Epidermal melanocyte (primary cell): ENCODE measurements at regions not wholly inside any gene's neighbourhood (a gene's known extent, or its start where the extent isn't known, plus 50 kb on each side); places are given as distances from the start of the nearest gene placed in this dataset.
A peak's percentile ranks its signal among the peaks of the same experiment; 100 is the strongest.
"Not testable (repeated sequence)": the region's sequence is repeated elsewhere in the genome, so short reads cannot be mapped to it uniquely, and the experiment has no call there.

Source experiments
- DNase-seq: peaks from one replicate; pipeline ENCODE4 v3.0.0; 2011; ENCODE audit warnings: low spot score; ENCODE audit not compliant: insufficient read length

DNA sequence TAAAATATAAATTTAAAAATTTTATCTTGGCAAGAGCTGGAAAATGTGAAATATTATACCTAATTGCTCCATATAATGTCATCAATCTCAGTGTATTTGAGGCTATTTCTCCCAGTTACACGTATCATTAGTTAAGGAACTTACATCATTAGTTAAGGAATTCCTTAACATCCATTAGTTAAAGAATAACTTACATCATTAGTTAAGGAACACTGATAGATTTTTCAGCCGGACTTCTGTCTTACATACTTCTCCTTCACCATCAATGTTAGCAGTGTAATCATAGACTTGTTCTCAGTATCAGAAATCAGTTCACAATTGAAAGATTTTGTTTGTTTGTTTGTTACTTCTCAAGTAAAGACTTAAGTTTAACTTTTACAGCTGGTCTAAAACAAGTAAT, 524.4 kb upstream of the CHD1 start:
- no peak for DNase-seq

DNA sequence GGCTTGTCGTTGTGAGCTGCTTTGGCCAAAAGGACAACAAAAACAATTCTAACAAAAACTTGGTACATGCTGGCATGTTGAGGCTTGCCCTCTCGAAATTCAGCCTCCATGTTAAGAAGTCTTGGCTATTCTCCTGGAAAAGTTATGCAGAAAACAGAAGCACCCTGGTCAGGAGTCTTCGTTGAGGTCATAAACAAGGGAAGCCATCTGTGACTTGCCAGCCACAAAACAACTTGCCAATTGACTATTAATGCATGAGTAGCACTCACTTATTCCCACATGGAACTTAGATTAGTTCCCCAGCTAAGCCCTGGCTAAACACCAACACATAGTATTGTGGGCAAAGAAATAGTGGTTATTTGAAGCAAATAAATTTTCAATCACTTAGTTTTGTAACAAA, 521.0 kb upstream of the CHD1 start:
- peak; percentile 15 for DNase-seq

DNA sequence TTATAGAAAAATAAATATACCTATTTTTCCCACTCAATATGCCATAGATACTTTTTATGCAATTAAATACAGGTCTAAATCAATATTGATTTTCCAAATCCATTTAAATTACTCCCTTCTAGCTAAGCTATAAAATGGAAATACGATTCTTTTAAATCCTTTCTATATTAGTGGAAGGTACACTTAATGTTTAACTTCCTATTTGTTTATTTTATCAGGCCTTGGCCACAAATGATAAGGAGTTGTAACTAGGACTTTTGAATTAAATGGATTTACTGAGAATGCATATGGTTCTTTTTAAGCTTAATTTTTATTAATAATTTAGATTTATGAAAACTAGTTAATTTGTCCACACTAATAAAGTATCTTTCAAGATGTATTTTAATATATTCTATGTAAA, 517.0 kb upstream of the CHD1 start:
- no peak for DNase-seq

DNA sequence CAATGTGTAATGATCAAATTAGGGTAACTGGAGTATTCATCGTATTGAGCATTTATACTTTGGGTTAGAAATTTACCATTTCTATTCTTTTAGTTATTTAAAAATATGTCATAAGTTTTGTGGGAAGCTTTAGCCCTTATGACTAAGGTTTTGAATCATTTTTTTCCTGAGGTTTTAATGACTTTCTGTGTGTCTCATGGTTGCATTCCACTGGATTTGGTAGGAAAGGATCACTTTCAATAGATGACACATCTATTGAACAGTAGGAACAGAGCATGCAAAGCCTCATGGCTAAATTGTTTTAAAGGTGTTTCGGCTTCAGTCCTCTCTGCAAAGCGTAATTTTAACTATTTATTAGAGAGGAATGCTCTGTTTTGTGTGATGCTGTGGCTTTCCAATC, 512.4 kb upstream of the CHD1 start:
- DNase-seq: no peak

DNA sequence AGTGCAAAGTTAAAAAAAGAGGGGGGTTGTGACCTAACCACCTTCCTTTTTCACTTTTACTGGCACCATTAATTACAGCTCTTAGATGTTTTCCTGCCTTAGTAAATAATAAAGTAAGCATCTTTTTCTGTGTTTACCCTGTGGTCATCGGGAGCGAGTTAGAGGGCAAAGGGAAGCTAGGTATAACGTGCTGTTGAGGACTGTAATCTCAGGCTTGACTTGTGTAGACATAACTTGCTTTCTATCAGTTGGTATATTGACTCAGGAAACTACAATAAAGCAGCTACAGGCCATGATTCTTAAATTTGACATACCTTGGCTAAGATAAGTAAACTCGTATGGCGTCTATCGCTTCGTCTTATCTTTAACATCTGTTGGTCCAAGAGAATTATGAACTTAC, 509.8 kb upstream of the CHD1 start:
- DNase-seq: no peak

DNA sequence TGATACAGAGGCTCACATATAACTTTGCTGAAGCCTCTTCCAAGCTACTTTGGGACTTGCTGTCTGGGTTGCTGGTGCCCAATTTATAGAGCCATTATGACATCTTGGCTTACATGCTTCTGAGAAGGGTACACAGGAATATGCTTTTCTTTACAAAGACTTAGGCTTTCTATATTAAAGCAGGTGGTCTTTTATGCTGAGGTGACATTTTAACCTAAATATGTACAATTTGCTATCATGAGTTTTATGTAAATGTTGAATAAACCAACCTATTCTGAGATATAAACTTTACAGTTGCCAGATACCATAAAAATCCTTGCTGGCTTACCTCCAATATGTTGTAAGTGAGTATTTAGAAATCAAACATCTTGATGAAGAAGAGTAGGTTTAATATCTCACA, 509.2 kb upstream of the CHD1 start:
- no peak for DNase-seq

DNA sequence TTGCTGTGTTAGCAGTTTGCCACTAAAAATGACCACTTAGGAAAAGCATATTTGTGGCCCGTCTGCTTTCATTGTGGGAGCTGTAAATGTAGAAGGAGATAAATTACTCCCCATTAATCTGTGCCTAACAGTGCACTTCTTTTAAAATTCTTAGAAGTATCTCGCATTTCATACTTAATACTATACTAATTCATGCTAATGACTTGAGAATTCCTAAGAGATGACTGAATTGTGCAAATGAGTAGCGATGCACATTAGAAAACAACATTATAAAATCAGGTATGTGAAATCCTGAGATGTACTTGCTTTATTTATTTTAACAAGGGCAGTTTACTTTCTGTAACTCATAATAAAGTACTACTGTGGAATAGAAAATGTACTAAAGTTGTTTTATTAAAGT, 494.6 kb upstream of the CHD1 start:
- not testable (repeated sequence) for DNase-seq

DNA sequence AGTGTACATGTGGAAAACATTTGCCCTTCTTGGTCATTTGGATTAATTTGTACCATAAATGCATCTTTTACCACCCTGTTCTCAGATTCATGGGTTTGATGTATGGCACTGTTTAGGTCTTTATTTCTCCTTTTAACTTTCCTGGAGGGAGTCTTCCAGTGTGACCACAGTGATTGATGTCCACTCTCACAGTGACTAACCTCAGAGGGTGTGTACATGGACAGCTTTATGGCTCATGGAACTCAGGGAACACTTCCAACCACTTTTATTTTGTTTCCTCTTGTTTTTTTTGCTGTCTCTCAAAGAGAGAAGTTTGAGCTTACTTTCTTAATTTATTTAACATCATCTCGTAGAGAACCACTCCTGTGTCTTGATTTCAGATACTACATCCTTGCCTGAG, 489.8 kb upstream of the CHD1 start:
- DNase-seq: not testable (repeated sequence)

DNA sequence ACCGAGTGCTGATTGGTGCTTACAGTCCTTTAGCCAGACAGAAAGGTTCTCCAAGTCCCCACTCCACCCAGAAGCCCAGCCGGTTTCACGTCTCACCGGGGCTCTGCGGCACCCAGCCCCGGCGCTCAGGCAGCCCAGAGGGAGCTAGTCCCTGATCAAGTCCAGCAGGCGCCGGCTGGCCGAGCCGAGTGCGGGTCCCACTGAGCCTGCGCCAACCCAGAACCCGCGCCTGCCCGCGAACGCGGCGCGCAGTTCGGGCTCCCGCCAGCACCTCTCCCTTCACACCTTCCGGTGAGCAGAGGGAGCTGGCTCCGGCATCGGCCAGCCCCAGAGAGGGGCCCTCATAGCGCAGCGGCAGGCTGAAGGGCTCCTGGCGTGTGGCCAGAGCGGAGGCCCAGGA, 481.6 kb upstream of the CHD1 start:
- not testable (repeated sequence) for DNase-seq

DNA sequence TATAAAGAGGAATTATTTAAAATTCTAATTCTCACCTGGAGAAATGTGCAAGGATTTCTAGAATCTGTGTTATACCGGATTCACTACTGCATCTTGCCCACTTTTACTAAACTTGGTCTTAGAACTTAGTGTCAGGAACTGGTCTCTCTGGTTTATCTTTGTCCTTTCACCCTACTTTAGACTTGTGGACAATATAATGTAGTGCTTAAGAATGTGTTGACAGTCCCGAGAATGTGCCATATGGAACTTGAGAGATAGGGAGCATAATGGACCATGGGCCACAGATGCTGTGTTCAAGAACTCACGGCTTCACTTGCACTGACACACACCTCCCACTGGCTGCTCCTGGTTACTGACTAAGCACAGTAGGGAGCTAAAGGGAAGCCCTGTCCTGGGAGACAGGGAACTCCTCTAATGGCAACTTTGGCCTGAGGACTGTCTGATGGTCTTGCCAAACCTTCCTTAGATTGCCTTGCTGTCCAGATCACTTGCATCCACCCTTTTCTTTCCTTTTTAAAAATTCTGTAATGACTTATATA, 476.0 kb upstream of the CHD1 start:
- DNase-seq: not testable (repeated sequence)

DNA sequence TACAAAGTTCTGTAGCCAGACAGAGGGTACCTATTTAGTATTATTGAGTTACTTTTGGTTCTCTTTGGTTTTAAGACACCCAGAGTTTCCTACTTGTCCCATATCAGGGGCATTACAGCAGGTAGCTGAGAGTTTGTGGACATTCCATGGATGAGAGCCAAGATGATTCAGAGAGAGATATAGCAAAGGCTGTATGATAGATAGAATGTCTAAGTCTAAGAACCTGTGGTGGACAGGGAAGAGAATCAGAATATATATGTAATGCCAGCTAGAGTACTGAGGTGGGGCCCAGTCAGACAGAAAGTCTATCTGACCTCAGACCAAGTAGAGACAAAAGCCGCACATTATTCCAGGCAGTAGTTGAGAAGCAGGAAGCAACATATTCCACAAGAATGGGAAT, 471.8 kb upstream of the CHD1 start:
- DNase-seq: not testable (repeated sequence)

DNA sequence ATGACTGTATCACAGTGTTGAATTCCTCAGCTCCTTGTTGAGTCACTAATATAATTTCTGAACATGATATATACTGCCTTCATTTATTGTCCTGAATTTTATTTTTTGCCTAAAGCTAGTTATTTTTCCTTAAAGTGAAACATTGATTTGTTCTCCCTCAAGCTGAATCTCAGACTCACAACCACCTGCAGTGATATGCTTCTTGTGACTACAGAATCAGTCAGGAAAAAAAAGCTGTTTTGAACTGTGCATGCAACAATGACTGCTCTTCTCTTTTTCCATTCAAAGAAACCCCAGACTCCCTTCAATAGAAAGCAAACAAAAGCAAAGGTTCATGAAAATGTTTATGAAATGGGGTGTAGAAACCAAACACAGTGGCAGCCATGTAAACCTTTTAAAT, 470.2 kb upstream of the CHD1 start:
- no peak for DNase-seq

DNA sequence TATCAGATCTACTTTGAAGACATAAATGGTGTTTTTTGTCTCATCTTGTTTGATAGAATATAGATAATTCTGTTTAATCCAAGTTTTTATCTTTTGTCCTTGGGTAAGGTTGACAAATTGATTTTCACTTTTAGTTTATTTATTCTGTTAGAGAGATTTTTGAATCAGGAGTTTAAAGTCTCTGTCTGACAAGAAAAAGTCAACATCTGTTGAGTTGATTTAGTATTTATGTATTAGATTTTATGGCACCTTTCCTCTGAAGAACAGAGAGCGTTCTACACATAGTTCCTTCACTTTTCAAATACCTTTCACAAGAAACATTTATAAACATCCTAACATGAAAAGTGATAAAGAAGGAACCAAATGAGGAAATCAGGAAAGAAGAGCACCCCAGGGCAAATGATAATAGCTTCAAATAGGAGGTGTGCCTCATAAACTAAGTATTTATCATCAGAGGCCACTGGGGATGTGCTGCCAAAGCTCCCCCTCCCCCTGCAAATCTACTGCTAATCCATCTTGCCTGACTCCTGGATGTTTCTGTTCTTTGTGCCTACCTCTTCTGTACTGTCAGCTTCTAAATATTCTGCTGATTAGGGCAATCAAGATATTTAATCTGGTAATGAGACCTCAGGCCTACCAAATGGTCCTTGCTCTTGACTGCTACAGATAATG, 457.7 kb upstream of the CHD1 start:
- DNase-seq: no peak

DNA sequence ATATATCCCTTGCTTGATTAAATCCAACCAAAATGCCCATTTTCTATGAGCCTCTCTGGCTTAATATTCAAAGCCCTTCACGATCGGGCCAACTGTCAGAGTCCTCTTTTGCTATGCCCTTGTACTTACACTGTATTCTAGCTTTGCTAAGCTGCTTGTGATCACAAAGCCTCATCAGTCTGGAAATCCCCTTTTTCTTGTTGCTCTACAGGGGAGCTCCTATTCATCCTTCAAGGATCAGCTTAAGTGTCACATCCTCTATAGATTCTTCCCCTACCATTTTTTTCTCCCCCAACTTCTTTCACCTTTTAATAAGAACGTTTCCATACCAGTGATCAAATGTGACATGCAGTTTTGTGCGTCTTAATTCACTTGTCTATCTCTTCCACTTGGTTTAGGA, 450.4 kb upstream of the CHD1 start:
- no peak for DNase-seq

DNA sequence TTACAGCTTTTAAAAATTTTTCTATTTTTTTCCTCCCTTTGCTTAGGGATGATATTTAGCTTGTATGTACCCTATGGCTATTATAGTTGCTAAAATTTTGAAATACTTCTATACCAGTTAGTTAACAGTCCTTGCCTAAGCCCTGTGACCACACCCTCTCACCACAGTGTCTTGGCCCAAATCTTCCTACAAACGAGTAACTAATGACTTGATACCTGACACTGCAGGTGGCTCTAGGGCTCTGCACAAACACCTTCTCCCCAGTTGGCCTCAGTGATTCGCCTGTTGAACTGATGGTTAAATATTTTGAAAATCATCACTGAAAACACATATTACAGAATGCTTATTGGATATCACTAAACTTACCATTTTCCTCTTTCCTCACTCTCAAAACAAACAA, 449.6 kb upstream of the CHD1 start:
- no peak for DNase-seq

DNA sequence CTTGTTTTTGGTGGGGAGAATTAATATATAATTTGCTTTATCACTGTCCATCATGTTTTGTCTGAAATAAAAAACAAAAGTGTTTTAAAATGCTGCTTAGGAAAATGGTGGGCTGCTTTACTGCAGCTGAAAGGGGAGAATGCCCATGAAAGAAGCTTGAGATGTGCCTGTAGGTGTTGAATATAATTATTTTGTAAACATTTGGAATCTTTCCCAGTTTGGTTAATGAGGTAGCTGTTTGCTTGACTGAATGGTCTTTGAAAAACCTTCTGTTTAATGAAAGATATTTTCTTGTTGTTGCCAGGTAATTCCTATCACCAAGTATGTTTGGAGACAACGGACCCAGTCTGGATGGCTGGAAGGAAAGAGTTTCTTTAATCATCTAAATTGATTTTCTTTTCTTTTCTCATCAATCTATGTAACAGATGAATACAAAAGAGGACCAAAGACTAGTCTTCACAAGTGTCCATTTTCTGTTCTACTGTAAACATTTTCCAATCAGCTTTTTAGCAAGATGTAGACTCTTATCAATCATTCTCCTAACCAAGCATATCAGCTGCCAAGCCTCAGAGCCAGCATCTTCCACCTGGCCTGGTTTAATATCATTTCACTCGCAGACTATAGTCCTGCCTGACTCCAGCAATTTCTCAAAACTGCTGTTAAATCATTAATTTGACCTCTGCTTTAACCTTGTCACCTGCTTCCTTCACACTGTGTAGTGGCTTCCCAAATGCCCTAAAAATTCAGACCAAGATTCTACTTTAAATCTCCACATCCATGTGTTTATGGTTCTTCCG, 441.2 kb upstream of the CHD1 start:
- no peak for DNase-seq

DNA sequence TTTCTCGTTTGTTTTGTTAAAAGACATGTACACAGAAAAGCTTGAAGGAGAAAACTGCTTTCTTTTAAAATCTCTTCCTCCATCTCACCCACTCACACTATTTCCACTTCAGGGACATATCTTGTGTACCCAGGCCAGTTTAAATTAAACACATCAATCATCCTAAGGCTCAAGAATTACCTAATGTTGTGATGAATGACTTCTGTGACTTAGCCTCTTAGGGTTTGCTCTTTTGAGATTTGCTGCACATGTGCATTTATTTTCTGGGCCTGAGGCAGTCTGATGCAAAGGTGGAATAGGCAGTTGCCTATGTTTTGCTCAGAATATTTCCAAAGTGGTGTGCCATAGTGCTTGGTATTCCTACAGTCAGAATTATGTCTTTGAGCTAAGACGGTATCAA, 439.9 kb upstream of the CHD1 start:
- no peak for DNase-seq

DNA sequence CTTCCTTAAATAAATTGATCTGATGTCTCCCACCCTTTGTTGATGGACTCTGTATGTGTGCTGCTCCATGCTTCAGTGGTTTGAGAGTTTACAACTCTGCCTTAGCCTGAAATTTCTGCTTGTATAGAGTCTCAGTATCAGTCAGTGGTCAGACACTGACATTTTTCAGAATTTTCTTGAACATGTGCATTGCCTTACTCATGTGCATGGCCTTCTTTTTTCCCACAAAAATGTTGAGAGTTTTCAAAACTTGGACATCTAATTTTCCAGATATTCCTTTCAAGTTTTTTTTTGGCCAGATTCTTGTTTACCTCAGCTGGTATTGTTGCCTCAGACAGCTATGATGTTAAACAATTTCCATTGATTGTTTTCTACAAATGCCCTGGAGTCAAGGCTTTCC, 427.1 kb upstream of the CHD1 start:
- no peak for DNase-seq

DNA sequence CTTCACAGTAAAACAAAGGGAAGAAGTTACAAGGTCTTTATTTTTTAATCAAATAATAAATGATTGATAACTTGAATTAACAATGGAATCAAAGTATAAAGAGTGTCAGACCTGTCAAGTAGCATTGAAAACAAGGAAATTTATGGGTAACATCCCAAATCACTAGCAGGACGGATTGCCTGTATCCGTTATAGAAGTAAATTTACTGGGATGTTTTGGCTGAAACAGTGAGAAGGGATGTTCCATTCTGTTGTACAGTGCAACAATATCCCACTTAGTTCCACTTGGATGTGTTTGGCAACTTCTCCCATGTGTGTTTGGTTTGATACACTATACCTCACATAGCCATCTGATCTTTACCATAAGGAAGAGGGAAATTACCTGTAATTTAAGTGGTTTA, 421.0 kb upstream of the CHD1 start:
- no peak for DNase-seq

DNA sequence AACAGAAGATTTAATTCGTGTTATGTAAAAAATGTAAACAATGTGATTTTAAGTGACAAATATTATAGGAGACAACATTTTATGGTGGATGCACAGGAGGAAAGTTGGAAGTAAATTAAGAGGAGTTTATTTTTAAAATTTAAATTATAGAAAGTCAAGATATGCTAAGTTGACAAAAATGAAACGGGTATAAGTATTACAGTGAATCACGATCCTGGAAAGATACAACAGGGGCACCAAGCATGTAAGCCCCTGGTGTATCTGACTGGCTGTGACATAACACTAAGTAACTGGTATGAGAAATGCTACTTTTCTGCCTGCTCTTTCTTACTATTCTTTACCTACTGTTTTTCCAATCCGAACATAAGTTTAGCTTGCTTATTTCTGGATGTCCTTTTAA, 419.8 kb upstream of the CHD1 start:
- no peak for DNase-seq

DNA sequence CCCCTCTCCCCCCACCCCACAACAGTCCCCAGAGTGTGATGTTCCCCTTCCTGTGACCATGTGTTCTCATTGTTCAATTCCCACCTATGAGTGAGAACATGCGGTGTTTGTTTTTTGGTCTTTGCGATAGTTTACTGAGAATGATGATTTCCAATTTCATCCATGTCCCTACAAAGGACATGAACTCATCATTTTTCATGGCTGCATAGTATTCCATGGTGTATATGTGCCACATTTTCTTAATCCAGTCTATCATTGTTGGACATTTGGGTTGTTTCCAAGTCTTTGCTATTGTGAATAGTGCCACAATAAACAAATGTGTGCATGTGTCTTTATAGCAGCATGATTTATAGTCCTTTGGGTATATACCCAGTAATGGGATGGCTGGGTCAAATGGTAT, 411.0 kb upstream of the CHD1 start:
- not testable (repeated sequence) for DNase-seq

DNA sequence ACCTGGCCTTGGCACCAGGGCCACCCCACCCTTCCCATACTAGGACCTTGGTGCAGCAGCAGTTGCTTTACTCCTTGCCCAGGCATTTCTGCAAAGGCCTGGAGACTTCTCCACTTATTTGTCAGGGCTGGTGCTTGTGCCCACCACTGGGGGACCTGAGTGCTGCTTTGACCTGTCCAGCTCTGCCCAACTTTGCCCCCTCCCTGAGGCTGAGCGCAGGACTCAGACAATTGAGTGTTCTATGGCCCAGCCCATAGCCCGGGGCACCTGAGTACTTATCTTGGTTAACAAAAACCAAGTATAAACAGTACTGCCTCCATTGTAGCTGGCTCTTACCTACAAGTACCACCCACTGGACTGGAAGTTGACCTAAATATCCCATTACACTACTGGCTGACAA, 406.1 kb upstream of the CHD1 start:
- no peak for DNase-seq

DNA sequence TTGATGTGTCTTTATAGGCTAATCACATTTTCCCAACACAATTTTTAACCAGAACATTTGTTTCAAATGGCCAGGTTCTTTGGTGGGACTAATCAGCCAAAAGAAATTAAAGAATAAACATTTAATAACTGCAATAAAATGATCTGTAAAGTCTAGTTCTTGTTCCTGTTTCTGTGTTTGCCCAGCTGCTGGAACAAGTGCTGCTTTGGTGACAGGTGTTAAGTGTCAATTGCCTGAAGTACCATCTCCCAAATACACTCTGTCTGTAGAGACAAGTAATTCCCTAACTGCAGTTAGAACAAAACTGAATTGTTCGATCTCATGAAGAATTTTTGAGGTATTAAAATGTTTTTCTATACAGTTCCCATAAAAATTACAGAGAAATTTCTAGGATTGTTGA, 402.3 kb upstream of the CHD1 start:
- DNase-seq: no peak
